ACHN (cell line): ENCODE measurements at regions not wholly inside any gene's neighbourhood (a gene's known extent, or its start where the extent isn't known, plus 50 kb on each side); places are given as distances from the start of the nearest gene placed in this dataset.

Source experiments
- DNase-seq: peaks from one replicate; pipeline ENCODE4 v3.0.0-alpha.2; 2015
- in situ Hi-C: cut with HindIII; loops from 2 replicates; pipeline ENCODE4 v1.10.0; 2017; ENCODE audit warnings: low sequenced_read_pairs, low pct_ligation_motif_present, low pct_unique_long_range_greater_than_20kb

DNA sequence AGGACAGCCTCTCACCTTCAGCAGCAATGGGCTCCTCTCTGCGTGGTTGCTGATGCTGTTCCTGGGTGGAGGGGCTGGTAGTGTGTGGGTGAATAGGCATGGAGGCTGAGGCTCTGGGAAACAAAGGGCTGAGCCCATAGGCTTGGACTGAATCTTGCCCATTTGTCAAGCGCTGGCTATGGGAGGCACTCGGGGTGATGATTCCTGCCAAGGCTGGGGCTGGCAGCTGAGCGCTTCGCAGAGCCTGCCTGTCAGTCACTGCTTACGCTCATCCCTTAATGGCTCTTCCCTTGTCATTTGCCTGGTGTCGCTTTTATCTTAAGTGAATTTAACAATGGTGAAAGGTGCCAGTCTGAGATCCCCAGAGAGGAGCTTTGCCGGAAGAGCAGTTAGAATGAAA, 353.3 kb downstream of the PBX1 start:
- DNase-seq: no peak
- in situ Hi-C loops: no loop called here

DNA sequence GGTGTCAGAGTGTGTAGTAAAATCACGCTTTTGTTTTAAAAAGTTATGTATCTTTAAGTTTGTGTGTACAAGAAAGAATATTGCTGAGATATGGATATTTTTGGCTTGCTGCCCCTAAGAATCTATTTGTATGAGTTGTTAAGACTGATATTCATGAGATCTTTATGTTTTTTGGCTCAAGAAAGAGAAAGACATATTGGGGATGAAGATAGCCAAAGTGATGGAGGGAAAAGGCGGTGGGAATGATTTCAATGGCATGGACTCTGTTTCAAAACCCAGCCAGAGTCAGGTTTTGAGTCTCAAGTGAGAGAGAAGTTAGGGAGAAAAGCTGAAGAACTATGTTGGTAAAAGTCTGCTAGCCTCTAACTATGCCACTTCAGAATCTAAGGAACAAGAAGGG, 351.7 kb downstream of the PBX1 start:
- DNase-seq: no peak

DNA sequence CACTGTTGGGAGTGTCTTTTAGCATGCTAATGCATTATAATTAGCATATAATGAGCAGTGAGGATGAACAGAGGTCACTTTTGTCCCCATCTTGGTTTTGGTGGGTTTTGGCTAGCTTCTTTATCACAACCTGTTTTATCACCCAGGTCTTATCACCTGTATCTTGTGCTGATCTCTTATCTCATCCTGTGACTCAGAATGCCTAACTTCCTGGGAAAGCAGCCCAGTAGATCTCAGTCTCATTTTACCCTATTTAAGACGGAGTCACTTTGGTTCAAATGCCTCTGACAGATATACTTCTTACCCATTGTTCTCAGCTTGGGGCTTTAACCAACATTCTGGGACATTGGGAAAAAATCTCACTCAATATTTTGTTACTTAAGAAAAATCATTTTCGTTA, 348.7 kb downstream of the PBX1 start:
- in situ Hi-C loops: no loop called here
- DNase-seq: no peak

More for the DNA sequence above, 351.7 kb downstream of the PBX1 start:
- in situ Hi-C loops: no loop called here

DNA sequence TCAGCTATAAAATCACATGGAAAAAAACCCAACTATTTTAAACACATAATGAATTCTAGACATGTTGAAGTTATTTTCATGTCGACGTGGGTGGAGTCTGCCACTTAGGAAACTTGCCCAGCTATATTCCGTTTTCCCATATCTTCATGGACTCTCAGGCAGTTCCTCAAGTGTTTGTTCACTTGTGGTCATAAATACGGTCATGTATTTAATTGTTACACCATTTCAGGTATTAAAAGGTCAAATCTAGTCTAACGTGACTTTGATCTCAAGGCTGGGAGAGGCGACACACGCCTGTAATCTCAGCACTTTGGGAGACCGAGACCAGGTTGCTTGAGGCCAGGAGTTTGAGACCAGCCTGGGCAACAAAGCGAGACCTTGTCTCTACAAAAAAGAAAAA, 346.9 kb downstream of the PBX1 start:
- DNase-seq: no peak
- in situ Hi-C loops: no loop called here

DNA sequence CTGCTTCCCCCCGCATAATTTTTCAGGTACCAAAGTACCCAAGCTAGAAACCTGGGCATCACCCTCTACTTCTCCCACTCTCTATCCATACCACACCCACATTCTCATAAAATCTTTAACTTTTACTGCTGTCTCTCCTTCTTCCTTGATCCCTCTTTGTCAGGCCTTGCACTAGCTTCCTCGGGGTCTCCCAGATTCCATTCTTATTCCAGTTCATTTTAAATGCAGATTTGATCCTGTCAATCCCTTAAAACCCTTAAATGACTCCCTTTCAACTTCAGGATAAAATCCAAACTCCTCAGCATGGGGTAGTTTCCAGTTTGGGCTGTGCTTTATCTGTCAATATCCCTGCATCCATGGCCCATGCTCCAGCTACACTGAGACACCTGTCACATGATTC, 343.5 kb downstream of the PBX1 start:
- DNase-seq: no peak
- in situ Hi-C loops: no loop called here
